ENCODE measurements at regions not wholly inside any gene's neighbourhood (a gene's known extent, or its start where the extent isn't known, plus 50 kb on each side); places are given as distances from the start of the nearest gene placed in this dataset.

DNA sequence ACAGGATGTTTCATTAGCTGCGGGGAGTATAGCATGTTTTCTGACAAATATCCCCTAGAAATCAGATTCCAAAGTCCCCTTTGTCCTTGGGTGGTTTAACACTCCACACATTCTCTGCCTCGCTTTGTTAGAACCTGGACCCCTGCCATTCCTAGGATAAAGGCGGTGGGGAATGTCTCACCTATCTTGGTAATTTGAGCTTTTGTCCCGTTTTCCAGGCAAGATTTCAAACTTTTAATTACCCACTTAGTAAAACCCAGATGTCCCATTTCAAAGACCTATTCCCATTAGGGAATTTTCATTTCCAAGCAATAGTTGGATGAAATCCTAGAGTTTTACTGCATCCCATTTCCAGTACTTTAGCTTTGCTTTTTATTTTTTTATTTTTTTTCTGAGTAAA lies 501.0 kb upstream of the MAP3K7 start:
- POLR2A ChIA-PET, result no interaction called here
- Histone ChIP-seq H3K4me3 (no peak overlapping the region), H3K4me2 (no peak overlapping the region), H3K4me1 (no peaks in the 10 kb centered on the region), H3K9me3 (no peaks in the 10 kb centered on the region), H3K27ac (no peak overlapping the region)
- WGBS (ENCODE audit: missing lambda C conversion rate), result 35% methylated on average over 4 of the region's 4 CpGs
- CTCF ChIA-PET, result no interaction called here
- no peak for DNase-seq (ENCODE audit: low read depth in 1 of 2, low spot score in 1 of 2)
- TF ChIP-seq, protein P1, sequence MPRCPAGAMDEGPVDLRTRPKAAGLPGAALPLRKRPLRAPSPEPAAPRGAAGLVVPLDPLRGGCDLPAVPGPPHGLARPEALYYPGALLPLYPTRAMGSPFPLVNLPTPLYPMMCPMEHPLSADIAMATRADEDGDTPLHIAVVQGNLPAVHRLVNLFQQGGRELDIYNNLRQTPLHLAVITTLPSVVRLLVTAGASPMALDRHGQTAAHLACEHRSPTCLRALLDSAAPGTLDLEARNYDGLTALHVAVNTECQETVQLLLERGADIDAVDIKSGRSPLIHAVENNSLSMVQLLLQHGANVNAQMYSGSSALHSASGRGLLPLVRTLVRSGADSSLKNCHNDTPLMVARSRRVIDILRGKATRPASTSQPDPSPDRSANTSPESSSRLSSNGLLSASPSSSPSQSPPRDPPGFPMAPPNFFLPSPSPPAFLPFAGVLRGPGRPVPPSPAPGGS (IDR thresholded peaks at IDR 0.05), result no peak
- TF ChIP-seq ZC3H11A (IDR thresholded peaks at IDR 0.05) (no peak), RARB (CRISPR knock-in tag; IDR thresholded peaks at IDR 0.05) (no peak), RCOR1 (IDR thresholded peaks at IDR 0.05; ENCODE audit: low read depth, low read length) (no peak), CBX8 (IDR thresholded peaks at IDR 0.05) (no peak)
- no peak for ATAC-seq
- FAIRE-seq, result no peak

DNA sequence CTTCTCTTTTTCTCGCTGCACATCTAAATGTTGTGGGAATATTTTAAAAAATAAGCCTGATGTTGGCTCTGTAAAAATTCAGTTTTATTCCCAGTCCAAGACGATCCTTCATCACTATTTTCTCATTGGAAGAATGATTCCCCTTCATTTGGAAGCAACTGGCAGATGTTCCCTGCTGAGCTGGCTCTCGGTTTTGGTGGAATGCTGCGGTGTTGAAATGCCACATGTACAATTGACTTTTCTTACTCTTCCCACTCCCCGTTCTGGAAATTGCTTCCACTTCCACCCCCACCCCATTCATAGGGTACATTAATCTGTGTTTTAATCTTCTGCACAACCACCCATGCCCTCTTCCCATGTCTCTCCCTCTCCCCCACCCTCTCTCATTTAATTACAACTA lies 496.3 kb upstream of the MAP3K7 start:
- no peak for TF ChIP-seq EHF (CRISPR knock-in tag; IDR thresholded peaks at IDR 0.05)
- no peak for TF ChIP-seq MYC (IDR thresholded peaks at IDR 0.05; ENCODE audit: borderline replicate concordance, low read length)
- no peak for TF ChIP-seq GATA3 (IDR thresholded peaks at IDR 0.05; ENCODE audit: borderline replicate concordance)
- TF ChIP-seq, protein P1 (IDR thresholded peaks at IDR 0.05), result no peak
- no peak for TF ChIP-seq CHD2 (IDR thresholded peaks at IDR 0.05; ENCODE audit: low read length, partially characterized antibody)
- TF ChIP-seq CEBPB (IDR thresholded peaks at IDR 0.05), result no peak
- WGBS (ENCODE audit: missing lambda C conversion rate), result 13% methylated on average over 5 of the region's 5 CpGs
- FAIRE-seq, result no peak
- ChIA-PET CTCF (no interaction called here), POLR2A (no interaction called here)
- Histone ChIP-seq H3K4me1 (no peaks in the 10 kb centered on the region), H3K27ac (no peak overlapping the region), H3K4me3 (no peak overlapping the region), H3K9me3 (no peaks in the 10 kb centered on the region), H3K4me2 (no peak overlapping the region)
- DNase-seq (ENCODE audit: low read depth in 1 of 2, low spot score in 1 of 2), result no peak
- no peak for ATAC-seq

DNA sequence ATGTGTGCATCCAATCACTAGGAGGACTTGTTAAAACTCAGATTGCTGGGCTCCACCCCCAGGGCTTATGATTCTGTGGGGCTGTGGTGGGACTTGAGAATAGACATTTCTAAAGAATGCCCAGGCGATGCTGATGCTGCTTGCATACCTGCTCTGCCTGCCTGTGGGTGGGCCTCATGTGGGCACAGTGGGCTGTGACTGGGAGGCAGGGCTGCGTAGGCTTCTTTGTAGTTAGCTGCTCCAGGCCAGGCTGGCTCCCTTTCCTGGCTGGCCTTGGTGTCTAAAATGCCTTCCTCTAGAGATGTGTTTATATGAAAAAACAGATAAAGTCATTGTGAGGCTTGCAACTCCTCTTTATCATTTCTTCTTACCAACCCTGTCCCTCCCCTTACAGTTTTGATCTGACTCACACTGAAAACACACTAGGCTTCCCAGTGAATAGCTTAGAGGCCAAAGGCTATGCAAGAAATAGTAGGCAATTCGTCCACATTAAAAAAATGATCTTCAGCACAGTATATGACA lies 495.5 kb upstream of the MAP3K7 start:
- DNase-seq (ENCODE audit: low read depth in 1 of 2, low spot score in 1 of 2) (no peak), ATAC-seq (peak in 1 of 2 experiments; percentile 62; a peak in 1 of 6 replicates), FAIRE-seq (no peak)
- H3K4me3 ChIP-seq, result no peak overlapping the region
- ChIA-PET POLR2A (no interaction called here), CTCF (interaction anchor here (1.7 kb wide), 1 partner anchor 17 kb away, joined by 4 read pairs; no protein-coding TSS in a partner anchor)
- H3K4me1 ChIP-seq, result no peaks in the 10 kb centered on the region
- TF ChIP-seq PHF8 (IDR thresholded peaks at IDR 0.05; ENCODE audit: borderline replicate concordance, low read depth) (no peak), ZSCAN20 (CRISPR knock-in tag; IDR thresholded peaks at IDR 0.05) (no peak), JUNB (IDR thresholded peaks at IDR 0.05) (no peak), MAZ (IDR thresholded peaks at IDR 0.05; ENCODE audit: borderline replicate concordance, low read depth, low read length) (no peak)
- no peak overlapping the region for H3K4me2 ChIP-seq
- no peak overlapping the region for H3K27ac ChIP-seq
- WGBS (ENCODE audit: missing lambda C conversion rate), result 8% methylated on average over 2 of the region's 3 CpGs
- no peaks in the 10 kb centered on the region for H3K9me3 ChIP-seq

DNA sequence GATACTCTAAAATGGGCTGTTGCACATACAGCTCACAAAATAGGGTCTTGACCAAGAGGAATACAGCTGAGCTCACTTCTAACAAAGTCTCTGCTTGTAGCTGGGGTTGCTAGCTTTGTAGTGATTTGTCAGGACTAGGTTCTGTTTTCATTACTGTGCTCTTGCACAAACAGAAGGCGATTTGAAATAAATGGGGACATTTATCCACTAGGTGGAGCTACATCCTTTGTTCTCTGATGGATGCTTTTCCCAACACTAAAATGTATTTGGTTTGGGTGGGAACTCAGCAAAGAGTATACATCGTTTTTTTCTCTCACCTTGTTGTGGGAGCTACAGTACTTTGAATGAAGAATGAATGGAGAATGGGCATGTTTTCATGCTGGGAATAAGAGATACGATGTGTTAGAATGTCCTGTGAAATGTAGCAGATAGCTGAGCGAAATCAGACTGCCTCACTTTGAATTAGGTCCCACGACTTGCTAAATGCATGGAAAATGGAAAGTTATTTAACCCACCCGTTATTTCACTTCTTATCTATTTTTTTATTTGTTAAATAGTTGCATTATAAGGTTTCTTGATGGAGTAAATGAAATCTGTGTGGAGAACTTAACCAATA lies 494.7 kb upstream of the MAP3K7 start:
- no peak overlapping the region for H3K4me2 ChIP-seq
- peak; percentile 2 to 37 for DNase-seq (ENCODE audit: low read depth in 1 of 2, low spot score in 1 of 2)
- 11% methylated on average over 6 of the region's 6 CpGs for WGBS (ENCODE audit: missing lambda C conversion rate)
- CTCF ChIA-PET, result interaction anchor here (0.7 to 1.7 kb wide), 4 partner anchors 8 to 17 kb away, joined by 3 to 6 read pairs (median 4); no protein-coding TSS in a partner anchor
- POLR2A ChIA-PET, result no interaction called here
- TF ChIP-seq RAD21 (conservative IDR thresholded peaks at IDR 0.05 in 1 of 2, IDR thresholded peaks at IDR 0.05 in 1 of 2) (peak; percentile 61 to 62), SMC3 (IDR thresholded peaks at IDR 0.05) (peak; percentile 37; the same call in 2 of the 3 replicates), TP53 (CRISPR knock-in tag; IDR thresholded peaks at IDR 0.05) (no peak), FOSB (CRISPR knock-in tag; IDR thresholded peaks at IDR 0.05) (no peak), POLR2AphosphoS2 (conservative IDR thresholded peaks at IDR 0.05; ENCODE audit: low read length) (no peak), CEBPB (IDR thresholded peaks at IDR 0.05) (0 out of 4 replicates have a peak, but pooled peaks of 1 of the 2 experiments have one; percentile 12), RCOR1 (IDR thresholded peaks at IDR 0.05; ENCODE audit: low read depth, low read length) (no peak), HEYL (CRISPR knock-in tag; IDR thresholded peaks at IDR 0.05) (no peak), MAFK (IDR thresholded peaks at IDR 0.05; ENCODE audit: partially characterized antibody) (no peak)
- TF ChIP-seq, protein P2, sequence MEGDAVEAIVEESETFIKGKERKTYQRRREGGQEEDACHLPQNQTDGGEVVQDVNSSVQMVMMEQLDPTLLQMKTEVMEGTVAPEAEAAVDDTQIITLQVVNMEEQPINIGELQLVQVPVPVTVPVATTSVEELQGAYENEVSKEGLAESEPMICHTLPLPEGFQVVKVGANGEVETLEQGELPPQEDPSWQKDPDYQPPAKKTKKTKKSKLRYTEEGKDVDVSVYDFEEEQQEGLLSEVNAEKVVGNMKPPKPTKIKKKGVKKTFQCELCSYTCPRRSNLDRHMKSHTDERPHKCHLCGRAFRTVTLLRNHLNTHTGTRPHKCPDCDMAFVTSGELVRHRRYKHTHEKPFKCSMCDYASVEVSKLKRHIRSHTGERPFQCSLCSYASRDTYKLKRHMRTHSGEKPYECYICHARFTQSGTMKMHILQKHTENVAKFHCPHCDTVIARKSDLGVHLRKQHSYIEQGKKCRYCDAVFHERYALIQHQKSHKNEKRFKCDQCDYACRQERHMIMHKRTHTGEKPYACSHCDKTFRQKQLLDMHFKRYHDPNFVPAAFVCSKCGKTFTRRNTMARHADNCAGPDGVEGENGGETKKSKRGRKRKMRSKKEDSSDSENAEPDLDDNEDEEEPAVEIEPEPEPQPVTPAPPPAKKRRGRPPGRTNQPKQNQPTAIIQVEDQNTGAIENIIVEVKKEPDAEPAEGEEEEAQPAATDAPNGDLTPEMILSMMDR (IDR thresholded peaks at IDR 0.05), result peak; percentile 67
- no peak overlapping the region for H3K27ac ChIP-seq
- peak; percentile 64 to 73; a peak in 5 of 6 replicates for ATAC-seq
- FAIRE-seq, result no peak
- H3K9me3 ChIP-seq, result no peaks in the 10 kb centered on the region
- no peaks in the 10 kb centered on the region for H3K4me1 ChIP-seq
- no peak overlapping the region for H3K4me3 ChIP-seq
